ENCODE measurements at regions not wholly inside any gene's neighbourhood (a gene's known extent, or its start where the extent isn't known, plus 50 kb on each side); places are given as distances from the start of the nearest gene placed in this dataset.

DNA sequence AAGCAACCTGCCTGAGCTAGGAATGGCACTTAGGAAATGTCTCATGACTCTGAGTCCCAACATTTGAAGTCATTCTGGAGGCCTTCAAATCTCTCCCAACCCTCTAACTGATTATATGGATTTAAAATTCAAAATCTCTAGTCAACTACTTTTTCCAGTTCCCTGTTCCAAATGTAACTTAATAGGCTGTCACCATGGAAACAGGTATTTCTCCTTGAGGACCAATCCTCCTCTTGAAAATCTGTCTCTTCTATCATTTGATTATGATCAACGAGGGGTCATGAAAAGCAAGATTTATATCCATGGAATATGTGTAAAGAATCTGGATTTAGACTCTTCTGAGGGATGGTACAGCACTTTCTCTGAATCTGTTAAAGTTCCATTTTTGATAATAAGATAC, 127.3 kb upstream of the DTNBP1 start:
- H3K36me3 Mint-ChIP-seq (ENCODE audit: insufficient read depth in 1 of 3, low read depth in 3 of 3), result peaks cover 0 to 4% (median 4%) of the 10 kb centered on the region in 3 experiments; a peak in 3 of 7 replicates

More for the DNA sequence above, 127.3 kb upstream of the DTNBP1 start:
- Histone ChIP-seq H4K91ac (ENCODE audit: insufficient read length, low read depth, low read length) (no peak overlapping the region), H2BK12ac (ENCODE audit: insufficient read length, low read depth, low read length) (no peak overlapping the region), H2BK5ac (ENCODE audit: insufficient read length, low read length) (no peak overlapping the region), H4K5ac (ENCODE audit: insufficient read length, low read depth, low read length) (no peak overlapping the region), H2AFZ (ENCODE audit: low read length) (no peak overlapping the region), H4K20me1 (ENCODE audit: control insufficient read depth, insufficient read depth, insufficient read length) (no peaks in the 10 kb centered on the region), H2BK120ac (ENCODE audit: low read depth, low read length, poor library complexity, severe bottlenecking) (no peak overlapping the region), H3K9ac (ENCODE audit: extremely low read depth, insufficient read length, low read length) (no peak overlapping the region), H2BK20ac (ENCODE audit: low read depth, low read length, poor library complexity, severe bottlenecking) (no peak overlapping the region), H3K79me2 (ENCODE audit: insufficient read depth, low read length) (no peaks in the 10 kb centered on the region), H3K56ac (ENCODE audit: insufficient read length, low read depth, low read length) (no peak overlapping the region), H3K23me2 (ENCODE audit: insufficient read length, low read depth, low read length, poor library complexity, severe bottlenecking) (no peaks in the 10 kb centered on the region), H3K9me3 (ENCODE audit: control insufficient read depth, low read depth, low read length) (no peaks in the 10 kb centered on the region), H3K27me3 (ENCODE audit: insufficient read depth, low read length) (no peaks in the 10 kb centered on the region), H2AK5ac (ENCODE audit: insufficient read length, low read length) (no peak overlapping the region), H3K4me2 (ENCODE audit: insufficient read depth, insufficient read length, low read length) (no peak overlapping the region), H3K27ac (ENCODE audit: insufficient read length, low read depth, low read length) (no peak overlapping the region), H3T11ph (ENCODE audit: low read length) (no peak overlapping the region), H3K4ac (ENCODE audit: low read depth, low read length) (no peak overlapping the region), H3K14ac (ENCODE audit: insufficient read depth, low read length) (no peak overlapping the region), H3K4me1 (ENCODE audit: insufficient read depth, low read length) (no peaks in the 10 kb centered on the region), H3K23ac (ENCODE audit: insufficient read length, low read depth, low read length) (no peak overlapping the region), H2BK15ac (ENCODE audit: low read depth, low read length) (no peak overlapping the region), H3K18ac (ENCODE audit: insufficient read length, low read depth, low read length) (no peak overlapping the region), H3K79me1 (ENCODE audit: insufficient read depth, low read depth, low read length, poor library complexity, severe bottlenecking) (no peaks in the 10 kb centered on the region), H4K8ac (replicated peaks; ENCODE audit: insufficient read length, low read depth, low read length) (no peak overlapping the region)
- Mint-ChIP-seq H3K4me3 (no peak overlapping the region), H3K27me3 (ENCODE audit: low read depth) (peaks cover 1% of the 10 kb centered on the region; the same call in 1 of the 2 replicates), H3K27ac (no peak overlapping the region), H3K9me3 (peaks cover 4 to 5% of the 10 kb centered on the region in 2 experiments; a peak in 3 of 5 replicates), H3K4me1 (peaks cover 4% of the 10 kb centered on the region in 2 experiments; a peak in 3 of 4 replicates)
- no CpG with 5 or more reads among the region's 1 CpG for WGBS (ENCODE audit: extremely low coverage, insufficient read length, low lambda C conversion rate)
- DNase-seq, result no peak
- no peak for TF ChIP-seq CTCF (conservative IDR thresholded peaks at IDR 0.05)
